Type B pancreatic cell (in vitro differentiated cells): ENCODE measurements at regions not wholly inside any gene's neighbourhood (a gene's known extent, or its start where the extent isn't known, plus 50 kb on each side); places are given as distances from the start of the nearest gene placed in this dataset.
A peak's percentile ranks its signal among the peaks of the same experiment; 100 is the strongest.

Source experiments
- DNase-seq: peaks from one replicate; pipeline ENCODE4 v3.0.0; 2021; ENCODE audit warnings: mixed read lengths; ENCODE audit not compliant: unreplicated experiment; ENCODE audit errors: extremely low spot score
- H3K27ac Mint-ChIP-seq: 2 replicates; pipeline ENCODE4 v1.8.0; 2021; ENCODE audit warnings: mild to moderate bottlenecking, mixed read lengths
- H3K27me3 Mint-ChIP-seq: 2 replicates; pipeline ENCODE4 v1.8.0; 2021; ENCODE audit warnings: mixed read lengths
- H3K36me3 Mint-ChIP-seq: 2 replicates; pipeline ENCODE4 v1.8.0; 2021; ENCODE audit warnings: mixed read lengths
- H3K4me1 Mint-ChIP-seq: one replicate; pipeline ENCODE4 v1.8.0; 2021; ENCODE audit warnings: mixed read lengths; ENCODE audit not compliant: unreplicated experiment
- H3K4me3 Mint-ChIP-seq: 2 replicates; pipeline ENCODE4 v1.8.0; 2021; ENCODE audit warnings: mild to moderate bottlenecking, mixed read lengths
- H3K9me3 Mint-ChIP-seq: 2 replicates; pipeline ENCODE4 v1.8.0; 2021; ENCODE audit warnings: mixed read lengths
- CTCF ChIP-seq: fragments of 200-600 bp; sonication (generic); conservative IDR thresholded peaks from 2 replicates; pipeline ENCODE4 v1.5.0; 2021; ENCODE audit warnings: antibody characterized with exemption, mild to moderate bottlenecking

DNA sequence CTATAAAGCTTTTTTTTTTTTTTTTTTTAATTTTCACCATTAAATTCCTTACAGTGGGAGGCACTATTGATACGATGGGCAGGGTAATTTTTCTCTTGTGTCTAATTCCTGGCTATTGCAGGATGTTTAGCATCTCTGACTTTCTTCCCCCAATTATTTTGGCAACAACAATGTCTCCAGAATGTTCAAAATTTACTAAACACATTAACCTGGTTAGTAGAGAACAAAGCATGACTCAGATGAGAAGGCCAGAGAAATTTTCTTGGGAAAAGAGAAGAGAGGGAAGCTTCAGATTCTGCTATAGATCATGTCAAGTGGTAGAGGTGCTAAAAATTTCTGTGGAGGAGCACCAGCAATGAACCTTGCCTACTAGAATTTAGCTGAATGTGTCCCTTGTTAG, 171.5 kb upstream of the PRICKLE1 start:
- Mint-ChIP-seq H3K4me1 (peaks cover 52% of the 10 kb centered on the region), H3K4me3 (no peak overlapping the region)
- DNase-seq = no peak

DNA sequence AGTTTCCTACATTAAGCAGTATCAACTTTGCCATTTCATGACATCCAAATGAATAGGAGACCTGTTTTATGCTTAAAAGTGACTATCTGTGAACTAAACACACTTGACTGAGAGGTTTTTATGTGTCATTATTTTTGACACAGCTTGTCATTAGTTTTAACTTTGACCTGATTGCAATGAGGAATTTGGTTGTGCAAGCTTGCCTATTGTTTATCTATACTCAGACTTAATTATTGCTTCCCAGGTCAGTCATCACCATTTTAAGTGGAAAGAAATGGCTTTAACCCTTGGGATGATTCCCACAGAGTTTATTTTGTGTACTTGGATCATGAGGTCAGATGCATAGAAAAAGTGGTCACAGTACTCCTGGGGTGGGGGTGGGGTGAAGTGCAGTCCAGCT, 171.0 kb upstream of the PRICKLE1 start:
- no peak overlapping the region for H3K27ac Mint-ChIP-seq
- H3K4me1 Mint-ChIP-seq = peaks cover 52% of the 10 kb centered on the region
- no peaks in the 10 kb centered on the region for H3K36me3 Mint-ChIP-seq
- no peak for DNase-seq
- no peaks in the 10 kb centered on the region for H3K9me3 Mint-ChIP-seq
- H3K4me3 Mint-ChIP-seq = no peak overlapping the region
- TF ChIP-seq CTCF = no peak
- no peaks in the 10 kb centered on the region for H3K27me3 Mint-ChIP-seq

More for the DNA sequence above, 171.5 kb upstream of the PRICKLE1 start:
- Mint-ChIP-seq H3K27me3 (no peaks in the 10 kb centered on the region), H3K27ac (no peak overlapping the region), H3K36me3 (no peaks in the 10 kb centered on the region), H3K9me3 (no peaks in the 10 kb centered on the region)
- TF ChIP-seq CTCF = no peak

DNA sequence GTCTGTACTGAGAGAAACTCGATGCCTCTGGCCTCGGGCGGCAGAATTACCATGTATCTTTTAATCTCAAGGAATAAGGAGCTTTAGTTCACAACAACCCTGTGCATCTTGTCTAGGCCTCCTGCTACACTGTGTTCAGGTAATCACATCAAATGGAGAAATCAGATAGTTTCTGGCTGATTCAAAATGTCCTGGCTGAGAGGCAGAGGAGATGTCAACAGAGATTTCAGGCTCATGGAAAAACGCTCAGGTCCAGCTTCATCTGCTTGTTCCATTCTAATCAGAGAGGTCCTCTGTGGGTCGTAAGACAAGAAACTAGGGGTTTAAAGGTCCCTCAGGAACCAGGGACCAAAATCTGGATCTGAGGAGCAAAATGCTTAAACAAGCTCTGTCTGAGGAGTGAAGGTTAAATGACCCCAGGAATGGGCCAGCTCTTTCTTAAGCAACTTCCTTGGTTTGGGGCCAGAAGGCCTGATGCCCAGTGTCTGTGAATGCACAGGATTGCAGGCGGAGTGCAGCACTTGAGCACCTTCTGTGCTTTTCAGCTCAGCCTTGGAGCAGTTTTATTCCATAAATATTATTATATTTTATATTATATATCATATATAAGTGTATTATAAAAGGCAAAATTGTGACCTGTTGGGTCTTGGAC, 170.2 kb upstream of the PRICKLE1 start:
- no peak for TF ChIP-seq CTCF
- Mint-ChIP-seq H3K4me1 (peaks cover 52% of the 10 kb centered on the region), H3K9me3 (no peaks in the 10 kb centered on the region), H3K27ac (no peak overlapping the region), H3K27me3 (no peaks in the 10 kb centered on the region), H3K36me3 (peaks cover 7% of the 10 kb centered on the region), H3K4me3 (no peak overlapping the region)
- no peak for DNase-seq

DNA sequence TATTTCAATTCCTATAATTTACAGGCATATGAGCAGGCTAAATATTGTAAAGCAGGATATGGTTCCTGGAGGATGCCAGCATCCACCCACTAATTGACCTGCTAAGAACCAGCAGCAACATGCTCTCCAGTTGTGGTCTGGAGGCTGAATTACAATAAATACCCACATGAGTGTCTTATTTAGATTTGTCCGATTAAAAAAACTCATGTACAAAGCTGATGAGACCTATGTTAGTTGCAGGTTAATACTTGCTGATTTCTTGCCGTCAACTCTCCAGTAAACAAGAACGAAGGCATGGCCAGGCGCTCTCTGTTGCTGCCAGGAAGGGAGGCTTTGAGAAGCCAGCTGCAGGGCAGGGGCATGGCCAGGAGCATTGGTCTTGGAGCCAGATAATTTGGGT, 169.3 kb upstream of the PRICKLE1 start:
- Mint-ChIP-seq H3K27me3 (no peaks in the 10 kb centered on the region), H3K9me3 (no peaks in the 10 kb centered on the region), H3K4me3 (no peak overlapping the region), H3K4me1 (peaks cover 52% of the 10 kb centered on the region), H3K27ac (no peak overlapping the region), H3K36me3 (peaks cover 7% of the 10 kb centered on the region)
- no peak for DNase-seq
- no peak for TF ChIP-seq CTCF

GRCh38 chr12:42757624-42758119, 168.1 kb upstream of the PRICKLE1 start:
- H3K27ac Mint-ChIP-seq = peak overlapping the region; percentile 85
- peaks cover 7% of the 10 kb centered on the region for H3K9me3 Mint-ChIP-seq
- TF ChIP-seq CTCF = no peak
- peaks cover 52% of the 10 kb centered on the region for H3K4me1 Mint-ChIP-seq
- no peak for DNase-seq
- H3K27me3 Mint-ChIP-seq = no peaks in the 10 kb centered on the region
- peaks cover 12% of the 10 kb centered on the region for H3K36me3 Mint-ChIP-seq
- H3K4me3 Mint-ChIP-seq = peak overlapping the region; percentile 59
